ENCODE measurements at regions not wholly inside any gene's neighbourhood (a gene's known extent, or its start where the extent isn't known, plus 50 kb on each side); places are given as distances from the start of the nearest gene placed in this dataset.

DNA sequence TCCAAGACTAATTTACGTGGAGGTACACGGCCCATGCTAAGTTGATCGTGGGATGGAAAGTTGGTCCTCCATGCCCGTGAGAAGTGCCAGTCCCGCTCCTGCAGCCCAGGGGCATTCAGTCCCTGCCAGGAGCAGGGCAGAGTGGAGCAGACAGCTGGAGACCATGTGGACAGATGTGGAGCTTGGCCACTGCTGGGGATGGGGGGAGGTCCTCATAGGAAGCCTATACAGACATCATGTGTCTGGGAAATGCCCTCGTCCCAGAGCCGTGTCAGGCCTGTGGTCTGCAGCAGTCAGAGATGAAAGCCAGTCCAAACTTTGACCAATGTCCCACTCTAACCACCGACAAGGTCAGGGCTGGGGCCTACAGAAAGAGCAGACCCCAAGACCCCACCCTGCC lies 118.4 kb downstream of the CPZ start:
- no peak for DNase-seq

DNA sequence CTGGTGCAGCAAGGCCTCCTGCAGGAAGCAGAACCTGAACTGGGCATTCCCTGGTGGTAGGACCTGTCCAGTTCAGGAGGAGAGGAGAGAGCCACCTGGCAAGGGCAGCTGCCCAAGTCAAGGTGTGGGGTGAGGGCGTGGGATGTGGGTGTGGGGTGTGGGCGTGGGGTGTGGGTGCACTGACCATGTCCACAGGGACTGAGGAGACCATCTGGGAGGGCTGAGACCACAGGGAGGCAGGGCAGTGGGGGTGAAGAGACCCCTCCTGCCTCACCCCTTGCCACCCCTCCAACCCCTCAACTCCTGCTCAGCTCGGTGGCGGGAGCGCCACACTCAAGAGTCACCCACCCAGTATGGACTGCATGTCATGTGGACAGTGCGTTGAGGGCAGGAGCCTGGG lies 117.9 kb downstream of the CPZ start:
- DNase-seq = no peak

DNA sequence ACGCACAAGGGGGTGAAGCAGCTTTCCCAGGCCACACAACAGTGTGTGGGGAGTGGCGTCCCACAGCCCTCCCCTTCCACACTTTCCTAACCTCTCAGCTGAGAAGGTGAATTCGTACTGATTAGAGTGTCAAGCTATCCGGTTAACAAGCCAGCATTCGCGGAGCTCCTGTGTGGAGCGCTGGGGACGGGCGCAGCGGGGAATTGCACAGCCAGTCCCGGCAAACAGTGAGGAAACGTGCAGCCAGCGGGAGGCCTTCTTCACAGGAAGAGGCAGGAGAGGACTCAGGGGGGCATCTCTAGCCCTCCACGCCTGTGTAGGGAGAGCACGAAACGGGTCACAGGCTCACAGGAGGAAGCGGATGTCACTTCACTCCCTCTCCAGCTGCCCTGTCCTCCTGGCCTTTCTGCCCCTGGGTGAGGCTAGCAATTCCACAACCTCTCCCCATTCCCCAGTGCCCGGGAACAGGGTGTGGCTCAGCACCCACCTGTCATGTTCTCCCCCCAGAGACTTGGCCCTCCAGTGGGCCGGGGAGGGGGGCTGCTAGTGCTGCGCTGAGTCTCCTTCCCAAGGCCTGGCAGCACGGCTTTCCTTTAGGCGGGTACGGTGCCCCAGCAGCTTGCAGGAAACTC lies 117.3 kb downstream of the CPZ start:
- DNase-seq = no peak

DNA sequence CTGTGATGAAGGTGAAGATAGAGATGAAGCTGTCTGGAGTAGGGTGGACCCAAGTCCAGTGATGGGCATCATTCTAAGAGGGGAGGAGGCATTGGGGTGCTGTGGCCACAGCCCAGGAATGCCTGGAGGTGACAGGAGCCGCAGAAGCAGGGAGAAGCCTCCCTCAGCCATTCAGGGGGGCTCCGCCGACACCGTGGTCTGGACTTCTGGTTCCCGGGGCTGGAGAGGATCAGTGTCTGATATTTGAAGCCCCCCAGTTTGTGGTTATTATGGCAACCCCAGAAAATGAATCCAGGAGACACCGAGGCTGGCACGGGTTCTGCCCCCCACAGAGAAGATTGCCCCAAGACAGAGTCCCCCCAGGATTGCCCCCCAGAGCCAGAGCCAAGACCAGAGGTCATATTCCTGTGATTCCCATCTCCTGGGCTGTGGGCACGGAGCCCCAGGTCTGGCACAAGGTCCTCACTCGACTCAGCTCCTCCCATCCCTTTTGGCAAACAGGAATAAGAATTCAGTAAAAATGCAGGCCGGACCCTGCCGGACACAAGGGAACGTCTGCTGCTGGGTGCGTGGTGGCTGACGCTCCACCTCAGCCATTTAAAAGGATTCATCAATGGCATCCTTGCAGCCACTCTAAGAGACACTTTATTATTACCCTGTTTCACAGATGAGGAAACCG lies 116.6 kb downstream of the CPZ start:
- DNase-seq = no peak

DNA sequence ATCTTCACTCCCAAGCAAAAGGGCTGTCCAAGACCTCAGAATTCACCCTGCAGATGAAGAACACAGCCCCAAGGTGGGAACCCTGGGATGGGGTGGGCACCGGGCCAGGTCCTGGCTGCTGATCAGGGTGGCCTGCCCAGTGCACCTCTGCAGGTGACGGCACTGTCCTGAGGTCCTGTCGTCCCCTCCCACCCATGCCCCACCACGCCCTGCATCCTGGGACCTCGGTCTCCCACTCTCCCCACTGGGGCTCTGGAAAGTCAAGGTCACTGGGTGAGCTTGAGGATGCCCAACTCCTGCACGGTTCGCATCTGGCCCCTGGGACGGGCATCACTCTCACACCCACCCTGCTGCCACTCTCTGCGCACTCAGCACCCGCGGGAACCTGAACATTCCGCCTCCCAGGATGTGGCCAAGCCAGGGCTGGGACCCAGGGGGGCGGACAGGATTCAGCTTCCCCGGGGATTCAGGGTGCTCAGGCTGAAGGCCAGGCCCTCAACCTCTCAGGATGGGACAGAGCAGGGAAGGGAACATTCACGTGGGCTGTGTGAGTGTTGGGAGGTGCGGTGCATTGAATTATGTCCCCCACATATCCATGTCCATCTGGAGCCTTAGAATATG lies 115.9 kb downstream of the CPZ start:
- no peak for DNase-seq

DNA sequence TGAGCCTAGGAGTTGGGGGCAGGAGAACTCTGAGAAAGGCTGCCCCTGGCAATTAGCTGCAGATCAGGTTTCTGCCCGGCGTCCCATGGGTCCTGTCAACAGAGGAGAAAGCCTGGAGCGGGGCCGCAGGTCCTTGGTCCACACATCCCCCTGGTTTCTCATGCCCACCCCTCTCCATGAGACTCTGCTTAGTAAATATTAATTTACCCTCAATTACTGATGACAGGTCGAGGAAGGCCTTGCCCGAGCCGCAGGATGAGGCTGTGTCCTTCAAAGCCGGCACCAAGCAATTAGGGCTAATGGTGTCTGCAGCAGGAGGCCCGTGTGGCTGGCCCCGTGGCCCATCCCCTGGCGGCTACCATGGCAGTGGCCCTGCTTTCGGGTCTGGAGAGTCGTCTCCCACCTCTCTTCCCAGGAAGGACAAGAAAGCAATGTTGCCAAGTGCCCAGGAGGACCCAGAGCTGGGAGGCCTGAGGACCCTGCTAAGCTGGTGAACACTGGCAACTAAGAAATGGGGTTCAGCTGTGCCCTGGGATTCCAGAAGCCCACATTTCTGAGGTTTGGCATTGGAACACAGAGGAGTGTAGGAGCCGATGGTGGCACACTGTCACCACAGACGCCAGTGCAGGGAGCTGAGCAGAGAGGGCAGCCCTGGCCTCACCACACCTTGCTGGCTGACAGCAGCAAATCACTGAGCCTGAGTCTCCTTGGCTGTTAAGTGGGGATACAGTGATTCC lies 114.6 kb downstream of the CPZ start:
- DNase-seq = no peak

DNA sequence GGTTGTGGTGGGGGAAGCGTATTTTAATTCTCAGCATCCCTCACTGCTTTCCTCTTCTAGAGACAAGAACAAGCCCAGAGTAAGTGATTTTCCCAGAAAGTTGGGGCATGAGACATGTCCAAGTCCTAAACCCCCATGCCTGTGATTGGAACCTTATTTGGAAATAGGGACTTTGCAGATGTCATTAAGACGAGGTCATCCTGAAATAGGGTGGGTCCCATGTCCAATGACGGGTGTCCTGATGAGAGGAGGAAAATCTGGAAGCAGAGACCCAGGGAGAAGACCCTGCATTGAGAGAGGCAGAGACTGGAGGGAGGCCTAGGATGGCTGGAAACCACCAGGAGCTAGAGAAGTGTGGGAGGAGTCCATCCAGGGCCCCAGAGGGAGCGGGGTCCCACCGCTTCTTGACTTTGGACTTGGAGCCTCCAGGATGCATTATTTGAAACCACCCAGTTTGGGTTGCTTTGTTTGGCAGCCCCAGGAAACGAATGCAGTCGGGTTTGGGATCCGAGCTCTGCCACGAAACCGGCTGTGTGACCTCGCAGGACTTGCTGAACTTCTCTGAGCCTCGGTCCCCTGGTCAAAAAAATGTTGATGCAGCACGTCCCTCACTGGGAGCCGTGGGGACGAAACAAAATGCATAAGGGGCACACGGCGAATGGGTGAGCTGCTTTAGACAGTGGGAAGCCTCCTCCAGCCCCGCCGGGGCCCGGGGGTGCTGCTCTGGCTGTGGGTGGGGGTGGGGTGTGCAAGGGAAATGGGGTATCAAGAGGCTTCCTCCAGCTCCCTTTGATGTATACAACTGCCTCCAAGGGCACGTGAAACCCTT lies 113.9 kb downstream of the CPZ start:
- no peak for DNase-seq

DNA sequence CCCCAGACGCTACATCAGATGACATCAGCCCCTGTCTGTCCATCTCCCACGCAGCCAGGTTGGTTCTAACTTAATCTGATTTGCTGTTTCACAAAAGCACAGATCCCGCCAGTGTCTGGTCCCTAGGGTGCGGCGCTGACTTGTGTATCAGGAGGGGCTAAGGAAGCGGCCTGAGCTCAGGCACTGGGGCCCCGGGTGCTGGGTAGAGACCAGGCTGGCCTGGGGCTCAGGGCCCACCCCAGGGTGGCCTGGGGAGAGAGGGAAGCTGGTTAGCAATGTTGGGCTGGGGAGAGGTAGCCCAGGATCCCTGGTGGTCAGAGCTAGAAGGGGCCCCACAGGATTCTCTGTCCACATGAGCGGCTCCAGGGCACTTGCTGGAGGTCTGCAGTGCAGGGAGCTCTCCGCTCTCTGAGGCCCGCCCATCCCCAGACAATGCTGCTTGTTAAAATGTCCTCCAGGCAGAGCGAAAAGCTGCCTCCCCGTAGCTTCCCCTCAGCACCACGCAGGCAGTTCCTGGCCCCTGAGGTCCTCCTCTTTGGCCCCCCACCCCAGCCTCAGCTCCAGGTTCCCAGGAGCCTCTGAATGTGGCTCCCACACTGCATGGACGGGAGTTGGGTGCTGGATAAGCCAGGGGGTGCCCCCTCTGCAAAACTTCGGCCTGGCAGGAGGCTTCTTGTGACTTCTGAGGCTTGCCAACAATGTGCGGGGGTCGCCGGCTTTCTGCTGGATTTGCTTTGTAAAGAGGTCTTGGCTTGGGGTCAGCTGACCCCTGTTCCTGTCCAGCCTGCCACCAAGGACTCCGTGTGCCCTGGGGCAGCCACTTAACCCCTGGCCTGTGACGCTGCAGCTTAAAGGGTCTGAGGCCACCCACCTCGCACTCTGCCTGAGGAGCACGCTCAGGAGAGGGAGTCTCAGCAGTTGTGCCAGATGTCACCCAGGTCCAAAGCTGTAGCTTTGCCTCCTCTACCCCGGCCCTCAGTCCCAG lies 112.9 kb downstream of the CPZ start:
- no peak for DNase-seq

DNA sequence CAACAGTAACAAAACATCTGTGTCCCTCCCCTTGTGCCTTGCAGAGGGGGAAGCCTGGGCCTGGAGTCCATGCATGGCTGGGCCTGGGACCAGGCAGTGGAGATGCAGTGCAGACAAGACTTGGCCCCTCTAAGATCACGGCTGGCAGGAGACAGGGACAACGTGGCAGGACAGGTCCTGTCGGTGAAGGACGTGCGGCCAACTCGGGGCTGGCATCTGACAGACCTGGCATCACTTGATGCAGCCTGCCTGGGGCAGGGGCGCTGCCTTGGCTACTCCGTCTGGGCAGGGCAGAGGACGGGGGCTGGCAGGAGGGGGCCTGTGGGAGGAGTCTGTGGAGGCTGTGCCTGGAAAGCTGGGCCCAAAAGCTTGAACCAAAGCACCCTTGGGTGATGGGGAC lies 112.1 kb downstream of the CPZ start:
- no peak for DNase-seq

DNA sequence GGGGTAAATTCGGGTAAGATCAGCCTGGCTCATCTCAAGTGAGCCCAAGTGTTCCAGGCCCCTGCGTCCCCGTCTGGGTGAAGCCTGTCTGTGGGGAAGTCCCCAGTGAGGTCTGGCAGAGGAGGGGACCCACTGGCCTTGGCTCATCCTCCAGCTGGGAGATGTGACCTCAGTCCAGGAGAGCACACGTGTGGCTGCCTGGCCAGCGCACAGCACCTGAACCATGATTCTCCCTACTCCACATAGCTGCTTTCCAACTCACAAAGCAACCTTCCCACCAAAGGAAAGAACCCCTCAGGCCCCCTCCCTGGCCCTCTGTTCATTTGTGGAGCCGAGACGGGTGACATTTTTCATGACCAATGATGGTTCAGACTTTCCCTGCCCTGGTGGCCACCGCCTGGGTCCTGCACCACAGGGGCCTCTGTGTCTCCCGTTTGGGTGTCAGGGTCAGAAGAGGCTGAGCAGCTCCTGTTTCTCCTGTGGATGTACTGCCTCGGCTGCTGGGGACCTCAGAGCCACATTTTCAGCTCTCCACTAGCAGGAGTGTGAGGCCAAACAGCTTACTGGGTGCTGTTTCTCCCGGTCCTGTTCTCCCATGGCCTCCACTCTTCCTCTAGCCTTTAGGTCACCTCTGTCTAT lies 111.4 kb downstream of the CPZ start:
- DNase-seq = no peak

DNA sequence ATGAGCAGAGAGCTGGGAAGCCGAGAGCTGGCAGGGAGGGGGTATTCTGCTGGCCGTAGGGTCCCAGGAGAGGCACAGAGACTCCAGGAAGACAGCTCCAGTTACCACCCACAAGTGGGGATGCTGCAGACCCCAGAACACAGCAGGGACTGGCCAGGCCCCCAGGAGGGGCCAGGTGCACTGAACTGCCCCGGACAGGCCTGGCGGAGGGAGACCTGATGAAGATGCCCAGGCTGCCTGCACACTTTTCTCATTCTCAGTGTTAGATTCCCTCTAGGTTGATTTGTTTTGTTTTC lies 110.8 kb downstream of the CPZ start:
- DNase-seq = no peak

DNA sequence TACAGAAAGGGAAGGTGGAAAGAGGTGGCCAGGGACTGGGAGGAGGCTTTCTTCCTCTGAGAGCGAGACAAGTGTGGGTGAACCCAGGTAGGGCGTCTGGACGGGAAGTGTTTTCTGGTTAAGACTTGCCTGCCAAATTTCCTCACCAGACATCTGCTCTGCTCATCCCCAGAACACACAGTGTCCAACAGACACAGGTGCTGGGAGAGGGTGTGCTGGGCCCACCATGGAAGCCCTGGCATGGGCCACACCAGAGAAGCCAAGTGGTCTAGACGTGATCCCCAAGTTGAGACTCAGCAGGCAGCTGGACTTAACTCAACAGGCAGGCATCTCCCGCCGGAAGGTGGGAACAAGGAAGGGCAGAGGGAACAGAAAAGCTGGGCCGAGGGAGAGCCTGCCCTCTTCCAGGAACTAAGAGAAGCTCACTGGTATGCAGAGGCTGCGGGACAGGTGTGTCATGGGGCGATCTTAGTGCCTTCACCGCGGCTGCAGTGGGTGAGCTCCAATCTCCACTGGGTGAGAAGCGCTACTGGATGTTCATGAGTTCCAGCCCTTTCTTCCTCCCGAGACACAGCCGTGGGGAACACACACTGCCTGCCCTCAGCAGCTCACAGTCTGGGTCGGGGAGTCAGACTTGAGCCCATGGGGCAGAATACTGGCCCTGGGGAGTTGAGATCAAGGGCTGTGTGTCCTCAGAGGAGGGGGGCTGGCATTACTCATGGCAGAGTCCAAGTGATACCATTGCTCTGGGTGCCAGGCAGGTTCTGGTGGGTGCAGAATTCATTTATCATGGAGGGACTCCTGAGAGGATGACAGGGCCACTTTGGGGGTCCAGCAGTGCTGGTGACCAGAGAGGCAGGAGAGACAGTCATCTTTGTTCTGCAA lies 110.2 kb downstream of the CPZ start:
- DNase-seq = no peak

DNA sequence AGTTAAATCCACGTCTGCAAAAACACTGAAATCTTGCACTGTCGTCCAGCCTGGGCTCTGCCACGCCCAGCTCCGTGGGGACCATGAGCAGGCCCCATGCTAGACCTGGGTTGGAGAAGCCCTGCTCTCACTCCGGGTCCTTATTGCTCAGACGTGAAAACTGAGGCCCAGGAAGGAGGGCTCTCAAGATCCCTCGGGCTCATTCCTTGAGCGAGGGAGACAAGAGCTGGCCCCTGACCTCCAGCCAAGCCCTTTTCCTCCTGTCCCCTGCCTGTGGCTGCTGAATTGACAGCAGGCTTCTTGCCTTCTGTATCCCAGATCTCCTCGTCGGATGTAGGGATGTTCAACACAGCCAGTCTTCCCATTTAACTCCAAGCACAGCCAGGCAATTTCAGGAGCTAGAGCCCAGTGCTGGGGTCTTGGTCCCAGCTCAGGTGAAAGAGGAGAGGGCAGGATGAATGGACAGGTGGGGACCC lies 109.5 kb downstream of the CPZ start:
- DNase-seq = no peak

DNA sequence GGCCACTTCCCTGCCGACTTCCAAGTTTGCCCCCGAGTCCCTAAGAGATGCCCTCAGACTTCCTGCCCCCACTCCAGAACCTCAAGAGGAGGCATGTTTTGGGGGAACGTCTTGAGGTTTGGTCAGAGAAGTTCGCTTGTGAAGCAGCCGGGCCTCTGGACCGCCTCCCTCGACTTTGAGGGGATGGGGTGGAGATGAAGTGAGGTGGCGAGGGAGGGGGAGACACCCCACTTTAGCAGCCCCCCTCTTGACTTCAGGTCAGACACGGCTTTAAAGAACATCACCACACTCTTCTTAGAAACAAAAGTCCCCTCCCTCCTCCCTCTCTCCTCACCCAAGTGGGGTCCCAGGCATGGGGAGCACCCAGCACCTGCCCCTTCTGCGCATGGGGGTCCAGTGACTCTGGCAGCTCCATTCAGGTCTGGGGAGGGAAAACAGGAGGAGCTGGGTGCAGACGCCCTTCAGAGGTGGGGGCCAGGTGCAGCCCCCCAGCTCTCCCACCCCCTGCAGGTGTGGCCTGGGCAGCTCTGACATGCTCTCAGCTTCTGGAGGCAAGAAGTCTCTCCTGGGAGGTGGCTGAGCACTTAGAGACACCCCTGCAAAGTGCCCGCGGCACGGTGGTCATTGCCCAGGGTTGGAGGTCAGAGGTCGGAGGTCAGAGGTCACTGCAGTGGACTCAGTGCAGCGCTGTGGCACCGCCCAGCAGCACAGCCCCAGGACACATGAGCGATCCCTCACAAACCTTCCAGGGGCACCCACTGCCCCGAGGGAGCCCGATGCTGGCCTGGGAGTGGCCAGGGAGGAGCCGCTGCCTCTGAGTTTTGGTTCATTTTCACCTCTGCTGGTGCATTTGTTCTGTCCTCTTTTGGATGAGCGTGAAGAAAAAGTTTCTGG lies 108.8 kb downstream of the CPZ start:
- no peak for DNase-seq

DNA sequence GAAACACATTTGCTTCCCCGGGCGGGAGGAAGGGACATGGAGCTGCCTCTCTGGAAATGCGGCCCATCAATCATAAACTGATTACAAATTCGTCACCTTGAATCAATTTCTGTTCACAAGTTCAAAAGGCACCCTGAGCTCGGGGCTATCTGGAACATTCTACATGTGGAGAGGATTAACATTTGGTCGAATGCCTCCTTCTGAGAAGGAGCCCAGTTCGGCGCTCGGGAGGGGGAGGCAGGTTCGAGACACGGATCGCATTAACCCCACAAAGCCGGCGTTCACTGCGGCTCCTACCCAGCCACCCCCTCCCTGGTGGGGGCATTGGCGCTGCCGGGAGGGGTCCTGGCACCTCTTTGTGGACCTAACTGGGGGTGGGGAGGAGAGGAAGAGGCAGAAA lies 108.0 kb downstream of the CPZ start:
- DNase-seq = no peak

DNA sequence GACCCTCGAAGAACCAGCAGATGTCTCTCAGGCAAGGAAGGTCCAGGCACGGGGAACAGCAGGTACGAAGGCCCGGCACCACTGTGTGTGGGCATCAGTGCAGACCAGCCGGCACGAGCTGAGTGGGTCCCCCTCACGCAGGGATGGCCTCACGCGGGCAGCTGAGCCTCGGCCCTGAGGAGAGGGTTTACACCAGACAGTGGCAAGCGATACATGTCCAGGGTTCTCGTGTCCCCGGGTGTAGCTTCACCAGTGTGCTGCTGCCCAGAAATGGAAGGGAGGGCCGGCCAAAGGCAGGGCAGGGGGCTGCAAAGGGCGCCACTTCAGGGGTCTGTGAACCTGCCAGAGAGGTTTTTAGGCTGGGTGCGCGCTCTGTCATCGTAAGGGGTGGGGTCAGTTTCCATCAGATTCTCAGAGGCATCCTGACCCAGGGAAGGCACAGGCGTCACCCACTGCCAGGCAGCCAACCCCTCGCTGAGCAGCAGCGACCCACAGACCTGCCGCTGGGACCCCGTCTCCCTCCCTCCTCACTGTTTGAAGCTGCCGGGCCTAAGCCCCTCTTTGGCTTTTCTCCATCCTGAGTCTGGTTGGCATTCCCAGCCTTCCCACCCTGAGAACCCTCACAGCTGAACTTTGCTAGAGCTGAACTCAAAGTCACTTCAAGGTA lies 107.0 kb downstream of the CPZ start:
- no peak for DNase-seq

DNA sequence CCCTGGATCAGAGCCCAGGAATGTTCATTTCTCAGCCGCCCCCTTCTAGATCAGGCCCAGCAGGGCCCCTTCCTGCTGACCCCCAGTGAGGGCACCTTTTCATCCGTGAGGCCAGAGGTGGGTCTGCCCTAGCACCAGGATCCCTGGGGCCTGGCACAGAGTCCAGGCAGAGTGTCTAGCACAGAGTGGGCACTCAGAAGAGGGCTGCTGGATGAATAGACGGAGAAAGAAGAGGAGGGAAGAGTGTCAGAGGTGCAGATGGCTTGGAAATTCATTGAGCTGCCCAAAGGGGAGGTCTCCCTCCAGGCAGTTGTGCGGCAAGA lies 106.5 kb downstream of the CPZ start:
- no peak for DNase-seq

DNA sequence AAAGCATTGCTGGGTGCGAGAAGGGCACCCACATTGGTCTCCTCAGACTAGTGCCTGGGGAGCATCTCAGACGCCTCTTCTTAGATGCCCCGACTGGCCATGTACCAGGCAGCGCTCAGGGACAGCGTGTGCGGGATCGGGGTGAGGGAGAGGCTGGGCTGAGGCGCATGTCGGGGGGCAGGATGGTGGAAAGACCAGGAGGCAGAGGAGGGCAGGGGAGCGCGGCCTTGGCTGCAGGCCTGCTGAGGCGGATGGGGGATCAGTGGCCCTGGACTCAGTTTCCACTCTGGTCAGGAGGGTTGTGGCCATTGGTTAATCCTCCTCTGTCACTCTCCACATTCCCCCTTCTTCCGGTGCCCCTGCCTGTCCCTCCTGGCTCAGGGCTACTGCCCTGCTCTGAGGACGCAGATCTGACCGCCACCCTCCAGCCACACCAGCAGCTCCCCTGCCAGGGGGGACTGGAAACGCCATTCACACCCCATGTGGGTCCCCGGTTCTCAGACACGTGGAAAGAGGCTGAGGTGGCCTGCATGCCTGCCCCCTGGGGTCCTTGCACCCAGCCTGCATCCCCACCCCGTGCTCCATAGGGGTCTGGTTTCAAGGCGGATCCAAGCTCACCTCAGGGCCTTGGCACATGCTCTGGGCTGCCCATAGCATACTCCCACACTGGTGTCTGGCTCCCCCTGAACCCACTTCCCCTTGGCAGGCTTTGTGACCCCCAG lies 105.9 kb downstream of the CPZ start:
- no peak for DNase-seq

Measured in Kasumi-1 (cell line).